ENCODE measurements at regions not wholly inside any gene's neighbourhood (a gene's known extent, or its start where the extent isn't known, plus 50 kb on each side); places are given as distances from the start of the nearest gene placed in this dataset.
"Not testable (repeated sequence)": the region's sequence is repeated elsewhere in the genome, so short reads cannot be mapped to it uniquely, and the experiment has no call there.

DNA sequence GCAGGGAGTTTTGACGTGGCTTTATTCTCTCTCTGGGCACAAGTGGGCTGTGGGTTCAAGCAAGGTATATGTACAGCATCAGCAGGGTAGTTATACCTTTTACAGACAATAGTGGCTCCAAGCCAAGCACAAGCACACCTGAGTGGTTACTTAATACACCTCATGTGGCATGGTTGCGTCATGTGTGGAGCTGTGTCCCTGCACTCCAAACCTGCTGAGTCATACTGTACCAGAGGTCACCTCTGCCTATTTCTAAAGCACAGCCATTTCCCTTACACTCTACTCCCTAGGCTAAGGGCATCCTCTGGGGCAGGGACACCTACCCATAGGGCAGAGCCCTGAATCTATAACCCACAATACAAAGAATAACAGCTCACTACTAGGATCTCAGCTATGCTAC, 147.3 kb downstream of the OSTF1 start:
- no peak for DNase-seq (ENCODE audit: low read depth)
- no peak overlapping the region for H3K4me3 ChIP-seq (ENCODE audit: low read depth, low read length)
- TF ChIP-seq, protein P1, sequence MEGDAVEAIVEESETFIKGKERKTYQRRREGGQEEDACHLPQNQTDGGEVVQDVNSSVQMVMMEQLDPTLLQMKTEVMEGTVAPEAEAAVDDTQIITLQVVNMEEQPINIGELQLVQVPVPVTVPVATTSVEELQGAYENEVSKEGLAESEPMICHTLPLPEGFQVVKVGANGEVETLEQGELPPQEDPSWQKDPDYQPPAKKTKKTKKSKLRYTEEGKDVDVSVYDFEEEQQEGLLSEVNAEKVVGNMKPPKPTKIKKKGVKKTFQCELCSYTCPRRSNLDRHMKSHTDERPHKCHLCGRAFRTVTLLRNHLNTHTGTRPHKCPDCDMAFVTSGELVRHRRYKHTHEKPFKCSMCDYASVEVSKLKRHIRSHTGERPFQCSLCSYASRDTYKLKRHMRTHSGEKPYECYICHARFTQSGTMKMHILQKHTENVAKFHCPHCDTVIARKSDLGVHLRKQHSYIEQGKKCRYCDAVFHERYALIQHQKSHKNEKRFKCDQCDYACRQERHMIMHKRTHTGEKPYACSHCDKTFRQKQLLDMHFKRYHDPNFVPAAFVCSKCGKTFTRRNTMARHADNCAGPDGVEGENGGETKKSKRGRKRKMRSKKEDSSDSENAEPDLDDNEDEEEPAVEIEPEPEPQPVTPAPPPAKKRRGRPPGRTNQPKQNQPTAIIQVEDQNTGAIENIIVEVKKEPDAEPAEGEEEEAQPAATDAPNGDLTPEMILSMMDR (IDR thresholded peaks at IDR 0.05; ENCODE audit: insufficient read depth, low read length) = no peak

DNA sequence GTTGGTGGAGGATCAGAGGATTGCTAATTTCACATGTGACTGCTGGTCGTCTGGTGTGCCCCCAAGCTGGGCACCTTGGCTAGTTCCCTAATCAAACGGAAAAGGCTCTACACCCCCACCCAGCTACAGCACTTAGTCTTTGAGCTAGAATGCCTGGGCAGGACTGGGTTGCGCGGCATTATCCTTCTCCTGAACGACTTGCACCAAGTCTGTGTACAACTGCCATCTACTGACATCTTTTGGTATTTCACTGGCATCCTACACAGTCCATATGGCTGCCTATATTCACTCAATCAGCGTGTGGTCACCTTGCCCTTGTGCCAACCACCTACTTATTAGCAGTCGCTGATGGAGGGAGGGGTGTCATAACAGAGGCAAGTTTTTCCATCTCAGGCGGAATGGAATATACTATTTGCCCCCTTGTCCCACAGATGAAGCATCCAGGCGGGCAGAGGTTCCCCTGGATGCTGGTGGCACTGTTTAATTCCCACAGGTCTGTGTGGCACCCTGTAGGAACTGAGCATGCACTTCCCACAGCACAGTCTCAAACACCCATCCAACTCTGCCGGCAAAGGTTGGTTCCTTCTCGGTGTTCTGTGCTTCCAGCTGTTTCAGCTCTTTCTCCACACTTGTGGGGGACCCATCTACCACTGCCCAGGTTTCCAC, 150.1 kb downstream of the OSTF1 start:
- DNase-seq (ENCODE audit: low read depth) = peak; percentile 74
- TF ChIP-seq, protein P1 (IDR thresholded peaks at IDR 0.05; ENCODE audit: insufficient read depth, low read length) = peak; percentile 68
- no peak overlapping the region for H3K4me3 ChIP-seq (ENCODE audit: low read depth, low read length)

DNA sequence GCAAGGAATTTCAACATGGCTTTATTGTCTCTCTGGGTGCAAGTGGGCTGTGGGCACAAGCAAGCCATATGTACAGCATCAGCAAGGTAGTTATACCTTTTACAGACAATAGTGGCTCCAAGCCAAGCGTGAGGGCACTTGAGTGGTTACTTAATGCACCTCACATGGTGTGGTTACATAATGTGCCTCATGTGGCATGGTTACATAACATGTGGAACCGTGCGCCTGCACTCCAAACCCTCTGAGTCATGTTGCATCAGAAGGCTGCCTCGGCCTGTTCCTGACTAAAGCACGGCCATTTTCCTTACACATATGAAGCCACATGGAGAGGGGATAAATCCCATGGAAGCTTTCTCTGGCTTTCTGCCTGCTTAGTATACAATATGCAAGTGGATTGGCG, 150.9 kb downstream of the OSTF1 start:
- TF ChIP-seq, protein P1 (IDR thresholded peaks at IDR 0.05; ENCODE audit: insufficient read depth, low read length) = no peak
- peak; percentile 54 for DNase-seq (ENCODE audit: low read depth)

DNA sequence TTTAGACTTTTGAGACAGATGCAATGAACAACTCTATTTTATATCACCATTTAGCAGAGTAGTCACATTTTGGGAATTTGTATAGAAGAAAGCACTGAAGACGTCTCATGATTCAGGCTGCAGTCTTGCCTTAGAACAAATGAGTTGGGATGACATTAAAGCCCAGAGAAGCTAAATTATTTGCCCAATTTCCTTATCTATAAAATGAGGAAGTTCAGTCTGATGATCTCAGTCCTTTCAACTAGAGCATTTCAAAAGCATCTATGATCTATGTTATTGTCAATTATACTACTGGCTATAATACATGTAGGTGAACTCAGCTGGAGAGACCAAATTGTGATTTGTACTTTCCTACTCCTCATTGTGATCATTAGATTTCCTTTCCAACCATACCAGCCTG, 154.1 kb downstream of the OSTF1 start:
- no peak overlapping the region for H3K4me3 ChIP-seq (ENCODE audit: low read depth, low read length)
- TF ChIP-seq, protein P1 (IDR thresholded peaks at IDR 0.05; ENCODE audit: insufficient read depth, low read length) = no peak
- DNase-seq (ENCODE audit: low read depth) = no peak

More for the DNA sequence above, 150.9 kb downstream of the OSTF1 start:
- no peak overlapping the region for H3K4me3 ChIP-seq (ENCODE audit: low read depth, low read length)

DNA sequence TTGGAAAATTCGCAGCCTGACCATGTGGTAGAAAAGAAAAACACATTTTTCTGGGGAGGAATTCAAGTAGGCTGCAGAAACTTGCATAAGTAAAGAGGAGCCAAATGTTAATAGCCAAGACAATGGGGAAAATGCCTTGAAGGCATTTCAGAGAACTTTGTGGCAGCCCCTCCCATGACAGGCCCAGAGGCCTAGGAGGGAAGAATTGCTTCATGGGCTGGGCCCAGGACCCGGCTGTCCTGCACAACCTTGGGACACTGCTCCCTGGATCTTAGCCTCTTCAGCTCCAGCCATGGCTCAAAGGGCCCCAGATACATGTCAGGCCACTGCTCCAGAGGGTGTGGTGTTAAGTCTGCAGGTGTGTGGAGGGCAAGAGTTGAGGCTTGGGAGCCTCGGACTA, 158.6 kb downstream of the OSTF1 start:
- no peak for DNase-seq (ENCODE audit: low read depth)
- TF ChIP-seq, protein P1 (IDR thresholded peaks at IDR 0.05; ENCODE audit: insufficient read depth, low read length) = no peak
- H3K4me3 ChIP-seq (ENCODE audit: low read depth, low read length) = no peak overlapping the region

DNA sequence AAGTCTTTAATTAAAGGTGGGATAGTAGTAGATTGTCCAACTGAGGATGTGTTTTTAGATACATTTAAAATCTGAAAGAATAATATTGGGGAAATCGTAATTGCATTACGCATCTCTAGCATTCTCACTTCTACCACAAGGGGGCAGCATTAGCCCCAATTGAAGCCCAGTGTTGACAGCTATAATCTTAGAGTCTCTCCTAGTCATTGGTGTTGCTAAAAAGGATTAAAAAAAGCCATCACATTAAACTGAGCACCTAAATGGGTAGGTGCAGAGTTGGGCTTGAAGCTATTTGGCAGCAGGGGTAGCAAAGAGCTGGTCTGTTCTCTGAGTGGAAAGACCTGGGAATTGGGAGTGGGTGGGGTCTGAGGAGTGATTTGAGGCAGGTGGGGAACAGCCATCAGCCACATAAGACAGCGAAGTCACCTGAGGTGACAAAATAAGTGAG, 177.2 kb downstream of the OSTF1 start:
- H3K4me3 ChIP-seq (ENCODE audit: low read depth, low read length) = no peak overlapping the region
- DNase-seq (ENCODE audit: low read depth) = peak; percentile 61
- TF ChIP-seq, protein P1 (IDR thresholded peaks at IDR 0.05; ENCODE audit: insufficient read depth, low read length) = peak; percentile 88

DNA sequence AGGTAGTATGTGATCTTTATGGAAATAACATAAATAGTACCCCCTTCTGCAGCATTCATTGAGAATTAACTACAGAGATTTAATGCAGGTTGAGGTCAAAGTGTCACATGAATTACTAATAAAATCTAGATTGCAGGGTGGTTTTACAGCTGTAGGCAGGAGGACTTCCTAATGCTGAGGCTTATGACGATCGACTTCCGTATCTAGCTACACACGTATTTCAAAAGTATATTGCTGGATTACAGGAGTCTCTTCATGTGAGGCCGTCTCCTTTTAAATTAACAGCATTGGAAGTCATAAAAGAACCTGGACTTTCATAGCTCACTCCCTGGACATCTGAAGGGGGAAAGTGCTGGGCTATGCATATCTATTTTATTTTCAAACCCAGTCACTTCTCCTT, 180.9 kb downstream of the OSTF1 start:
- no peak overlapping the region for H3K4me3 ChIP-seq (ENCODE audit: low read depth, low read length)
- DNase-seq (ENCODE audit: low read depth) = no peak
- TF ChIP-seq, protein P1 (IDR thresholded peaks at IDR 0.05; ENCODE audit: insufficient read depth, low read length) = no peak

DNA sequence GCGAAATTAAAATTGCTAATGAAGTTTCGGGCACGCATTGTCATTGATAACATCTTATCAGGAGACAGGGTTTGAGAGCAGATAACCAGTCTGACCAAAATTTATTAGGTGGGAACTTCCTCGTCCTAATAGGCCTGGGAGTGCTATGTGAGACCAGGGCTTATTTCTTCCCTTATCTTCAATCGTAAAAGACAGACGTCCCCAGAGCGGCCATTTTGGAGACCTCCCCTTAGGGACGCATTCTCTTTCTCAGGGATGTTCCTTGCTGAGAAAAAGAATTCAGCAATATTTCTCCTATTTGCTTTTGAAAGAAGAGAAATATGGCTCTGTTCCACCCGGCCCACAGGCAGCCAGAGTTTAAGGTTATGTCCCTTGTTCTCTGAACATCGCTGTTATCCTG, 184.7 kb downstream of the OSTF1 start:
- not testable (repeated sequence) for H3K4me3 ChIP-seq (ENCODE audit: low read depth, low read length); DNase-seq (ENCODE audit: low read depth)

Data from fibroblast of the aortic adventitia (primary cell).